GM12874 (cell line): ENCODE measurements at regions not wholly inside any gene's neighbourhood (a gene's known extent, or its start where the extent isn't known, plus 50 kb on each side); places are given as distances from the start of the nearest gene placed in this dataset.

Experiments
- TF ChIP-seq, protein P1 (sequence below): IDR thresholded peaks from 2 replicates; pipeline ENCODE4 v1.5.1; 2011; ENCODE audit warnings: low read depth, mild to moderate bottlenecking, control low read depth, low read length, moderate library complexity; ENCODE audit not compliant: insufficient read depth

DNA sequence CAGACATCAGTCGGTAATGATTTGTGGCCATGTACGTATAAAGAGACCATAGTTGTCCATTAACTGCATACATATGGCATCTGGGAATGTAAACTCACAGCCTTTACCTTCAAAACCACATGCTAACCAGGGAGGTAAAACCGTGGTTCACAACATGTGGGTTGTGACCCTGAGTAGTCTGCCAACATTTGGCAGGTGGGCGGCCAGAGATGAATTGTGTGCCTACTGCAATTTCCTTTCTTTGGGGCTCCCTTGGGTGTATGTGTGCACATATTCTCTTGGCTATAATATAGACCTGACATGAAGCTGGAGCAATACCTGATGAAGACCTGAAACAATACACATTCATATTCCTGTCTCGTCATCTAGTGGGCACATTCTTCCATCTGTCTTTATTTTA, 396.0 kb downstream of the MLLT3 start:
- TF ChIP-seq, protein P1, sequence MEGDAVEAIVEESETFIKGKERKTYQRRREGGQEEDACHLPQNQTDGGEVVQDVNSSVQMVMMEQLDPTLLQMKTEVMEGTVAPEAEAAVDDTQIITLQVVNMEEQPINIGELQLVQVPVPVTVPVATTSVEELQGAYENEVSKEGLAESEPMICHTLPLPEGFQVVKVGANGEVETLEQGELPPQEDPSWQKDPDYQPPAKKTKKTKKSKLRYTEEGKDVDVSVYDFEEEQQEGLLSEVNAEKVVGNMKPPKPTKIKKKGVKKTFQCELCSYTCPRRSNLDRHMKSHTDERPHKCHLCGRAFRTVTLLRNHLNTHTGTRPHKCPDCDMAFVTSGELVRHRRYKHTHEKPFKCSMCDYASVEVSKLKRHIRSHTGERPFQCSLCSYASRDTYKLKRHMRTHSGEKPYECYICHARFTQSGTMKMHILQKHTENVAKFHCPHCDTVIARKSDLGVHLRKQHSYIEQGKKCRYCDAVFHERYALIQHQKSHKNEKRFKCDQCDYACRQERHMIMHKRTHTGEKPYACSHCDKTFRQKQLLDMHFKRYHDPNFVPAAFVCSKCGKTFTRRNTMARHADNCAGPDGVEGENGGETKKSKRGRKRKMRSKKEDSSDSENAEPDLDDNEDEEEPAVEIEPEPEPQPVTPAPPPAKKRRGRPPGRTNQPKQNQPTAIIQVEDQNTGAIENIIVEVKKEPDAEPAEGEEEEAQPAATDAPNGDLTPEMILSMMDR, result no peak

DNA sequence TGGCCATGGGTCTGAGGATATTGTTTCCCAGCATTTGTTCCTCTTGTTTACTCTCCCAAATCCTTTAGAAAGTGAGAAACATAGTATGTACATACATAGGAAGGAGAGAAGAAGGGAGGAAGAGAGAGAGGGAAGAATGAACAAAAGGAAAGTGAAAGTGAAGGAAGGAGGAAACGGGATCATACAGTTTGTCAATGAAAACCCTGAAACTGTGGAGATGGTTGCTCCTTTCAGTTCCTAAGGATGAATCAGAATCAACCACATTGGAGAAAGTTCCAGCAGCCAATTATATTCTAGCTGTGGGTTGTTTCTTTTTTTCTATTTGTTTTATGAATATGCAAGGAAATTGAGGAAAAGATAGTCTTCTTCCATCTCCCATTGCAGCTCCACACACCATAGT, 396.5 kb downstream of the MLLT3 start:
- TF ChIP-seq, protein P1, result no peak

DNA sequence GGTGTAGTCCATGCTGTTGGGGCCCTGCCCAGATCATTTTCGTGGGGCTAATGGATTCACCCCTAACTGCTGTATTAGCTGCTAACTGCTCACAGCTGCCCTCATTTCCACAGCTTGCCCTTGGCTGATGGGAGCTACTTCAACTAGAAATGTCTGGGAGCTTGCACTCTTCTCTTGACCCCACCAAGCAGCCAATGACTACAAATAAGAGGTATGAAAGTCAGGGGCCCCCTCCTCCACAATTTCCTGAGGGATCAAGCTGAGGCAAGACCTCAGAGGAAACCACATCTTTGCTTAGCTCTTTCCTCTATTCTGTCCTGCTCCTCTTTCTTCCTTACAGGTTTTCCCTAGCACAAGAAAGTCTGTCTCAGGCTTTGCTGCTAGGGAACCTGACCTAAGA, 397.5 kb downstream of the MLLT3 start:
- TF ChIP-seq, protein P1, result no peak

DNA sequence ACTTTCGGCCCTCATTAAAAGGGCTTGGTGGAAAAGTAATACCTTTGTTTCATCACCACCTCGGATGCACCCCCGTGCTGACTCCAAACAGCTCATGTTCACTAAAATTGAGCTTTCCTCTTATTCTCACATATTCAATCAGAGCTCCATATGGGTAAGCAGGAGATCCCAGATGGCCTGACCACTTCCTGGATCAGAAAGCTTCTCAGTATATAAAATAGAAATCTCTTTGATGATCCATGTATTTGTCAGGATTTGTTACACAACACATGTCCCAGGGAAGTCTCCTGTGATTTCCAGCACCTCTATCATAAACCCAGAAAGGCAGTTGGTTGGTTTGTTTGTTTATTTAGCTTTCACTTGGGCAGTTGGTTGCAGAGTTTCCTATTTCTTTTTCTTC, 402.0 kb downstream of the MLLT3 start:
- TF ChIP-seq, protein P1, result no peak

DNA sequence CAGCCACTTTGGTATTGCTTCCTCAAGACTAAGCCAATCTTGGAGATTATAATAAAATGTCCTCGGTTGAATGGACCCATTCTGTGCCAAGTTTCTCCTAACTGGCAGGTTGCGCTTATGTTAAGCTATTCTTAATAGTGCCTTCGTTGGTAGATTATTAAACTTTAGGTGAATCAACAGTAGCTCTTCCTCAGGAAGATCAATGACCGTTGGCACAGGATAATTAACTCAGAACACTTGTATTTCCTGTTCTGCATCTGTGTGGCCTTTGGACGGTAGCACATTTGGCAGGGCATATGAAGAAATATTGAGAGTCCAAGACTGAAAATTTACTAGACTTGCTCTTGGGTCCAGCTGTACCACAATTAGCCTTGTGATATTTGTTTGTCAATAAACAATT, 402.9 kb downstream of the MLLT3 start:
- TF ChIP-seq, protein P1, result no peak

DNA sequence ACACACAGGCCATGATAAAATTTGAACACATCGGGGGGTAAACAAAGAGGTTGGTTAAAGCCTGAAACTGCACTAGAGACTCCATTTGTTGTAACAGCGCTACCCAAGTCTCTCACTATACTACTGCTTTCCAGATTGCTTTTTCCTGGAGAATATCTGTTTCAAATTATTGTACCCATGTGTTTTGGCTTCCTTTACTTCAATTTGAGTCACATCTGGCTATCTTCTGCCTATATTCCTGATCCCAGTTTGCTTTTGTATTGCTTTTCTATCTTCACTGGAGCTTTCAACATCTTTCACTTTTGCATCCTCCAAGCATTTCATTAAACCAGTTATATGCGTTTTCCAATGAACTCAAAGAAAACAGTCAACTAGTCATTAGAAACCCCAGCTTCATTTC, 404.7 kb downstream of the MLLT3 start:
- TF ChIP-seq, protein P1, result no peak

DNA sequence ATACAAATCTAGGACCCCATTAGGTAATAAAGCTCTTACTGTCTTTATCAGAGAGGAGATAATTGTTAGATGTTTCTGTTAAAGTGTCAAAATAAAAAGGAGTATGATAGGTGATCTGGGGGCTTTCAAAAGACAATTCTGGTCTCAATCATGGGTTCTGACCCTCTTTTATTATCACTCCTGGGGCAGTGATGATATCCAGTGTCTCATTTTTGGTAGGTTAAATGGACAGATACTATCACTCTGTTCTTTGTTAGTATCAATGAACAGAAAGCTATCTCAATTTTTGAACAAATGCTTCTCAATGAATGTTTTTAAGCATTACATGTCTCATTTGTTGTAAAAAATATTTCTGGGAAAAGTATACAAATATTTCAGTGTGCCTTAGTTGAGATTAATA, 405.9 kb downstream of the MLLT3 start:
- TF ChIP-seq, protein P1, result no peak

DNA sequence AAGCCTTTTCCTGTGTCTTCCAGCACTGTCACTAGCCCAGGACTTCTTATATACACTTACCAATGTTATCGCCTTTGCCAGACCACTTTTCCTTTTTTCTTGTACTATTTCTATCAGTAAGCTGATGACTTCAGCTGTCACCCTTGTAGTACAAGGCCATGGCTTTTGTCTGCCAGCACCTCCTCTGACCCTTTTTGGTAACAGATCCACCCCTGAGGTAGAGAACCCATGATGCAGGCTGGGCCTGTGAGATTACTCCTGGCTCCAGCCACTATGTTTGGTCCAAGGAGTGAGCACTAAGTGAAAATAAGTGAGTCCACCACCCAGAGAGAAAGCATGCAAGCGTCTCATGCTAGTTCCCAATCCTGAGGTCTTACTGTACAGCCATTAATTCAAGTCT, 406.7 kb downstream of the MLLT3 start:
- TF ChIP-seq, protein P1, result no peak
